DMS53 treated with DMSO at 0.1 percent for 48 hours (cell line): ENCODE measurements at regions not wholly inside any gene's neighbourhood (a gene's known extent, or its start where the extent isn't known, plus 50 kb on each side); places are given as distances from the start of the nearest gene placed in this dataset.

Source experiments
- DNase-seq: peaks from one replicate; lab custom pipeline; 2025; ENCODE audit not compliant: unreplicated experiment; lab: John Stamatoyannopoulos, UW

GRCh38 chr1:29673669-29674626 is 437.6 kb downstream of the PTPRU start:
- DNase-seq: no peak

DNA sequence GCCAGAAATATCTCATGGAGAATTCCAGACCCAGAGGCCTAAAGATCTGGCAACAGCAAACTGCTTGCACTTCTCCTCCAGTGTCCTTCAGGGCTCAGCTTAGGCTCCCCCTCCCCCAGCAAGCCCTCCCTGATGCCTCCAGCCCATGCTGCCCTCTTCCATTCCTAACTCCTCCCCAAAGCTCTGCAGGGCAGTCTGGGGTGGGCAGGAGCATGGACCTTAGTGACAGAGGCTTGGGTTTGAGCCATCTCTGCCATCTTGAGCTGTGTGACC is 436.8 kb downstream of the PTPRU start:
- DNase-seq: no peak

- DNase-seq: no peak
These were observed 436.3 kb downstream of the PTPRU start for GRCh38 chr1:29672416-29673227.

DNA sequence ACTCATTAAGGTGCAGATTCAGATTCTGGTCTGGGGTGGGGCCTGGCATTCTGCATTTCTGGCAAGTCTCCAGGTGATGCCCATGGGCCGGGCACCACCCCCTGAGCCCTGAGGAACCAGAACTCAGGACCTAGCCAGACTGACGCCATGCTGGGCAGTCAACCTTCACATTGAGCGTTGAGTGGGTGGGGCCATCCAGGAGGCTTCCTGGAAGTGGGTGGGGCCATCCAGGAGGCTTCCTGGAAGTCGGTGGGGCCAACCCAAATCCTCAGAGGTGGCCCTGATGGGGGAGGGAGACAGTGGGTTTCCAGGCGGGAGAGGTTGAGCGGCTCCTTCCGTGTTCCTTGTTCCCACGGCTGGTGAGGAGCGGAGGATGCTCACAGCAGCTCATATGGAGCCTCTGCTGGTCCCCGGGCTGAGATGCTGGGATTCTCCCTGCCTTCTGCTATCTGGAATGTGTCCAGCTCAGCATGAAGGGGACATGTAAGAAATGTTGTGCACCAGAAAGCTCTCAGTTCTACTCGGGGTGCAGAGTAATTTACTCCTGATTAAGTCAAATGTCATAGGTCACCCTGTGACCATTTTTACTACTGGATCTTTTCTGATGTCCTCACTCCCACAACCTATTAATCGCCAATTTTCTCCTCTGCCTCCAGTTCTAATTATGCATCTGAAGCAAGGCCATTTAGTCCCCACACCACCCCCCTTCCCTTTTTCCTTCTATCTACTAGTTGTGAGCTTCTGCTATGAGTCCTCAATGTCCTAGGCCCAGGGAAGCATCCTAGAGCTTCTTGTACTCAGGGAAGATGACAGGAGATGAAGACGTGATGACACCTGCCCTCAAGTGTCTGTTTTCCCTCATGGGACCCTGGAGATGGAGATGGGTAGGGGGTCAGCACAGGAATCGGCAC is 435.4 kb downstream of the PTPRU start:
- DNase-seq: no peak

DNA sequence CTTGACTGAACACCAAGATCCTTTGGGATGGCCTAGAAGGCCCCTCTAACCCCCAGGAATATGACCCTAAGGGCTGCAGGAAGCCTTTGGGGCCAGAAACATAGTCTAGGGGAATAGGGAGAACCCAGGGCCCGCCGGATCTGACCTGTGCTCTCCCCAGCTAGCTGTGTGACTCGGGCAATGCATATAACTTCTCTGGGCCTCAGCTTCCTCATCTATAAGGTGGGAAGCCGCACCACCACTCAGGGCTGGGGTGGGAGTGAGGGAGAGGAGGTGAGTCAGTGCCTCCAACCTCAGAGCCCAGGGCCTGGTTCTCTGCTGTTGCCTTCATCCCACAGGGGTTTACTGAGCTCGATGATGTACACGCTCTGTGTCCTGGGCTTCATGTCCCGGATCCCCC is 434.4 kb downstream of the PTPRU start:
- DNase-seq: no peak

GRCh38 chr1:29669912-29670311 is 433.6 kb downstream of the PTPRU start:
- DNase-seq: no peak

- DNase-seq: no peak
These were observed 433.0 kb downstream of the PTPRU start for GRCh38 chr1:29669158-29669871.

GRCh38 chr1:29668551-29669157 is 432.3 kb downstream of the PTPRU start:
- DNase-seq: no peak

GRCh38 chr1:29667951-29668350 is 431.6 kb downstream of the PTPRU start:
- no peak for DNase-seq

DNA sequence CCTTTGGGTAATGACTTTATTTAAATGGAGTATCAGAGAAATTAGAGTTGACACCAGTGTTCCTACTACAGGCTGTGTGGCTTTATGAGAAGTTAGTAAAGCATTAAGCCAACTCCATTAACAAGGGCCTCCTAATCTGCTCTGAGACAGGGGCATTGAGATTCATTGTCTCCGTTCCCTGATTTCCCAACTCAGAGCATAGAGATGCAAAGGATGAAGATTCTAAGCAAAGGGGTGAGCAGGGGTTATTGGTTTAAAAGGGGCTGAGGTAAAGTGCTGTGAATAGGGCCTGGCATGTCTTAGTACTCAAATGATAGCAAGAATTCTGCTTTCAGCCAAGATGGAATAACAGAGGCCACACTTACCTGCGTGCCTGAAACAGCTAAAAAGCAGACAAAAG is 428.4 kb downstream of the PTPRU start:
- DNase-seq: no peak

- DNase-seq: no peak
These were observed 422.4 kb downstream of the PTPRU start for GRCh38 chr1:29658688-29659087.

DNA sequence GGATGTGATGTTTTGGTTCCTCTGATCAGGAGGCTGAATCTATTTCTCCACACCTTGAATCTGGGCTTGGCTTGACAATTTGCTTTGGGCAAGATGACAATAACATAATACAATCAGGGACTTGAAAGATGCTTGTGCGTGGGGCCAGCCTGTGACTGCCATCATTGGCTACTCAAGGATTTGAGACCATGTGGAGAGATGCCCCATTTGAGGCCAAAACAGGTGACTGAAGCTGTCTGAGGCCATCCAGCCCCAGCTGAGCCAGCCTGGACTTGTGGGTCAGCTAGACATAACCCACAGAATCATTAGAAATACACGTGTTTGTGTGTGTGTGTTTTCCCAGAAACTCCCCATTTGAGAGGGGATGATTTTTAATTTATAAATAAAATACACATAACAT is 421.5 kb downstream of the PTPRU start:
- DNase-seq: no peak

GRCh38 chr1:29655945-29656850 is 419.9 kb downstream of the PTPRU start:
- no peak for DNase-seq

GRCh38 chr1:29655145-29655544 is 418.8 kb downstream of the PTPRU start:
- no peak for DNase-seq

GRCh38 chr1:29653886-29654450 is 417.6 kb downstream of the PTPRU start:
- DNase-seq: no peak

DNA sequence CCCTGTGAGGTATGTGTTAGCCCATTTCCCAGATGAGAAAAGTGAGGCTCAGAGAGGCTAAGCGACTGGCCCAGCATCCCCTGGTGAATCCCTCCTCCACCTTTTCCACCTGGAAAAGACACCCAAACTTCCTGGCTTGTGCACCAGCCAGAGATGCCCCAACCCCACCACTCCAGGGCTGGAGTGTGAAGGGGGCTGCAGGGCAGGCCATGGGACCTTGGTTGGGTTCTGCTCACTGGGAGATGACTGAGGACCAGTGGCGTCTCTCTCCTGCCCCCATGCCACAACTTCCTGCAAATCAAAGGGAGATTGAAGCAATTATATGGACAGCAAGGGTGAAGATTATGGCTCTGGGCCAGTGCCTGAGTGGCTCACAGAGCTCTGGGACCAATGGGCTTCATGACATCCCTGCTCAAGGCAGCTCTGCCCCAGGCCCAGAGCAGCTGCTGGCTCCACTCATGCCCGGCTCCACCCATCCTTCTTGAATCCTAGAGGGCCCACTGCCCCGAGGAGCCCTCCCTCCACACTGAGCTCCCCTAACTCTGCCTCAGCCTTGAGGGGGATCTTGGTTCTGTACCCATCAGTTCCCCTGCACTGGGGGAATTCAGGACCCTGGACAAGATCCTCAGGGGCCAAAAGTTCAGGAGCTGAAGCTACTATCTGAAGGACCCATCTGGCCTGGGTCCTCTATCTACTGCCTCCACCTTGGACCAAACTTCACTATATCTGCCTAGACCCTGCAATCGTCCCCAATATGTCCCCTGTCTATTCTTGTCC is 416.9 kb downstream of the PTPRU start:
- DNase-seq: no peak

GRCh38 chr1:29651684-29652665 is 415.7 kb downstream of the PTPRU start:
- no peak for DNase-seq
